ENCODE measurements at regions not wholly inside any gene's neighbourhood (a gene's known extent, or its start where the extent isn't known, plus 50 kb on each side); places are given as distances from the start of the nearest gene placed in this dataset.

DNA sequence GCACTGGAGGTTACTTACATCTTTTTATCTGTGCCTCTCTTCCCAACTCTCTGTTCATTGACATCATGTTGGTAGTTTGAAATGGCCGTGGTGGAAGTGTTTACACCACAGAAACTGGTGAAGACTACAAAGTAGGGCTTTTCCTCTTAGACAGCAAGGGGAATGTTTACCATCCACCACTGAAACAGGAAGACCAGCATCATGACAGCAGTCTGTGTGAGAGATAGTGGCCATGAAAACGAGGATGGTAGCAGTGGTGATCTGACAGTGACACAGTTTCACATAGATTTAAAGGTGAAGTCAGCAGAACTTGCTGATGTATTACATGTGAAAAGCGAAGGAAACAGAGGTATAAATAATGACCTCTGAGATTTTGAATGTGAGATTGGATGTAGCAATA lies 115.7 kb downstream of the CCDC71L start:
- TF ChIP-seq EZH2 (IDR thresholded peaks at IDR 0.05): no peak
- TF ChIP-seq, protein P1, sequence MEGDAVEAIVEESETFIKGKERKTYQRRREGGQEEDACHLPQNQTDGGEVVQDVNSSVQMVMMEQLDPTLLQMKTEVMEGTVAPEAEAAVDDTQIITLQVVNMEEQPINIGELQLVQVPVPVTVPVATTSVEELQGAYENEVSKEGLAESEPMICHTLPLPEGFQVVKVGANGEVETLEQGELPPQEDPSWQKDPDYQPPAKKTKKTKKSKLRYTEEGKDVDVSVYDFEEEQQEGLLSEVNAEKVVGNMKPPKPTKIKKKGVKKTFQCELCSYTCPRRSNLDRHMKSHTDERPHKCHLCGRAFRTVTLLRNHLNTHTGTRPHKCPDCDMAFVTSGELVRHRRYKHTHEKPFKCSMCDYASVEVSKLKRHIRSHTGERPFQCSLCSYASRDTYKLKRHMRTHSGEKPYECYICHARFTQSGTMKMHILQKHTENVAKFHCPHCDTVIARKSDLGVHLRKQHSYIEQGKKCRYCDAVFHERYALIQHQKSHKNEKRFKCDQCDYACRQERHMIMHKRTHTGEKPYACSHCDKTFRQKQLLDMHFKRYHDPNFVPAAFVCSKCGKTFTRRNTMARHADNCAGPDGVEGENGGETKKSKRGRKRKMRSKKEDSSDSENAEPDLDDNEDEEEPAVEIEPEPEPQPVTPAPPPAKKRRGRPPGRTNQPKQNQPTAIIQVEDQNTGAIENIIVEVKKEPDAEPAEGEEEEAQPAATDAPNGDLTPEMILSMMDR (IDR thresholded peaks at IDR 0.05 in 2 of 3, conservative IDR thresholded peaks at IDR 0.05 in 1 of 3; ENCODE audit: borderline replicate concordance in 1 of 3, insufficient read depth in 1 of 3, low read depth in 2 of 3, low read length in 2 of 3): no peak
- no peak for TF ChIP-seq SIN3A (IDR thresholded peaks at IDR 0.05; ENCODE audit: low read depth)
- TF ChIP-seq ZNF274 (IDR thresholded peaks at IDR 0.05; ENCODE audit: low read depth, low read length): no peak
- TF ChIP-seq, protein P2, sequence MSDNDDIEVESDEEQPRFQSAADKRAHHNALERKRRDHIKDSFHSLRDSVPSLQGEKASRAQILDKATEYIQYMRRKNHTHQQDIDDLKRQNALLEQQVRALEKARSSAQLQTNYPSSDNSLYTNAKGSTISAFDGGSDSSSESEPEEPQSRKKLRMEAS (IDR thresholded peaks at IDR 0.05): no peak
- no peak for TF ChIP-seq CBX3 (IDR thresholded peaks at IDR 0.05; ENCODE audit: low read depth)
- TF ChIP-seq POLR2A (IDR thresholded peaks at IDR 0.05; ENCODE audit: borderline replicate concordance, extremely low read depth, insufficient read depth, insufficient read length): no peak
- TF ChIP-seq EZH2phosphoT487 (IDR thresholded peaks at IDR 0.05; ENCODE audit: borderline replicate concordance): no peak
- TF ChIP-seq TCF7L2 (IDR thresholded peaks at IDR 0.05; ENCODE audit: borderline replicate concordance, extremely low read depth, insufficient read depth, insufficient read length): no peak
- TF ChIP-seq, protein P3, sequence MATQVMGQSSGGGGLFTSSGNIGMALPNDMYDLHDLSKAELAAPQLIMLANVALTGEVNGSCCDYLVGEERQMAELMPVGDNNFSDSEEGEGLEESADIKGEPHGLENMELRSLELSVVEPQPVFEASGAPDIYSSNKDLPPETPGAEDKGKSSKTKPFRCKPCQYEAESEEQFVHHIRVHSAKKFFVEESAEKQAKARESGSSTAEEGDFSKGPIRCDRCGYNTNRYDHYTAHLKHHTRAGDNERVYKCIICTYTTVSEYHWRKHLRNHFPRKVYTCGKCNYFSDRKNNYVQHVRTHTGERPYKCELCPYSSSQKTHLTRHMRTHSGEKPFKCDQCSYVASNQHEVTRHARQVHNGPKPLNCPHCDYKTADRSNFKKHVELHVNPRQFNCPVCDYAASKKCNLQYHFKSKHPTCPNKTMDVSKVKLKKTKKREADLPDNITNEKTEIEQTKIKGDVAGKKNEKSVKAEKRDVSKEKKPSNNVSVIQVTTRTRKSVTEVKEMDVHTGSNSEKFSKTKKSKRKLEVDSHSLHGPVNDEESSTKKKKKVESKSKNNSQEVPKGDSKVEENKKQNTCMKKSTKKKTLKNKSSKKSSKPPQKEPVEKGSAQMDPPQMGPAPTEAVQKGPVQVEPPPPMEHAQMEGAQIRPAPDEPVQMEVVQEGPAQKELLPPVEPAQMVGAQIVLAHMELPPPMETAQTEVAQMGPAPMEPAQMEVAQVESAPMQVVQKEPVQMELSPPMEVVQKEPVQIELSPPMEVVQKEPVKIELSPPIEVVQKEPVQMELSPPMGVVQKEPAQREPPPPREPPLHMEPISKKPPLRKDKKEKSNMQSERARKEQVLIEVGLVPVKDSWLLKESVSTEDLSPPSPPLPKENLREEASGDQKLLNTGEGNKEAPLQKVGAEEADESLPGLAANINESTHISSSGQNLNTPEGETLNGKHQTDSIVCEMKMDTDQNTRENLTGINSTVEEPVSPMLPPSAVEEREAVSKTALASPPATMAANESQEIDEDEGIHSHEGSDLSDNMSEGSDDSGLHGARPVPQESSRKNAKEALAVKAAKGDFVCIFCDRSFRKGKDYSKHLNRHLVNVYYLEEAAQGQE (IDR thresholded peaks at IDR 0.05; ENCODE audit: low read depth): no peak
- no peak for TF ChIP-seq SP1 (IDR thresholded peaks at IDR 0.05; ENCODE audit: low read depth)
- no peak for TF ChIP-seq JUND (IDR thresholded peaks at IDR 0.05)
- no peak for TF ChIP-seq POLR2AphosphoS5 (IDR thresholded peaks at IDR 0.05; ENCODE audit: low read depth, low read length)
- no peak for TF ChIP-seq YY1 (IDR thresholded peaks at IDR 0.05; ENCODE audit: extremely low read depth, insufficient replicate concordance, low read depth, low read length)

All from HCT116 (cell line).